Glomerular visceral epithelial cell (primary cell): ENCODE measurements at regions not wholly inside any gene's neighbourhood (a gene's known extent, or its start where the extent isn't known, plus 50 kb on each side); places are given as distances from the start of the nearest gene placed in this dataset.
"Not testable (repeated sequence)": the region's sequence is repeated elsewhere in the genome, so short reads cannot be mapped to it uniquely, and the experiment has no call there.

Experiments used
- DNase-seq: peaks from one replicate; pipeline ENCODE4 v3.0.0-alpha.2; 2016; ENCODE audit errors: extremely low spot score

DNA sequence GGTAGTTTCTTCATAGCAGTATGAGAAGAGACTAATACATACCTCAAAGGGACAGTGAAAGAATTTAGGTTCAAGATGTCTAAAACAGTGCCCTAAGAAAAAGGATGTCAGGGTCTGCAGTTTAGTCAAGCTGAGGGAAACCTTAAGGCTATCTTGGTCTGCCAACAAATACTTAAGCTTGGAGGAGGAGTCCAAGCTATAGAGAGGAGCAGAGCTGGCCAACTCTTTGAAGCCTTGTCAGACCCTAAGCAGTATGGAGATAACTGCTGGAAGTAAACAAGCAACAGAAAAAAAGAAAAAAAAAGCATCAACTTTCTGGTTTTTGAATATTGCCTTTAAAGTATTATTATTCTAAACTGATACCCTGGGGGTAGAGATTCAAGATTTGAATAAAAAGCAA is 1518.1 kb downstream of the GRIK2 start:
- DNase-seq: no peak

DNA sequence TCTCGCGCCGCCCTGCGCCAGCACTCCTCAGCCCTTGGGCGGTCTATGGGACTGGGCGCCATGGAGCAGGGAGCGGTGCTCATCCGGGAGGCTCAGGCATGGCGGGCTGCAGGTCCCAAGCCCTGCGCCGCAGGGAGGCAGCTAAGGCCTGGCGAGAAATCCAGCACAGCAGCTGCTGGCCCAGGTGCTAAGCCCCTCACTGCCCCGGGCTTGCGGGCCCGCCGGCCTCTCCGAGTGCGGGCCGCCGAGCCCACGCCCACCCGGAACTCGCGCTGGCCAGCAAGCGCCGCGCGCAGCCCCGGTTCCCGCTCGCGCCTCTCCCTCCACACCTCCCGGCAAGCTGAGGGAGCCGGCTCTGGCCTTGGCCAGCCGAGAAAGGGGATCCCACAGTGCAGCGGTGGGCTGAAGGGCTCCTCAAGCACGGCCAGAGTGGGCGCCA is 1517.2 kb downstream of the GRIK2 start:
- DNase-seq: not testable (repeated sequence)

DNA sequence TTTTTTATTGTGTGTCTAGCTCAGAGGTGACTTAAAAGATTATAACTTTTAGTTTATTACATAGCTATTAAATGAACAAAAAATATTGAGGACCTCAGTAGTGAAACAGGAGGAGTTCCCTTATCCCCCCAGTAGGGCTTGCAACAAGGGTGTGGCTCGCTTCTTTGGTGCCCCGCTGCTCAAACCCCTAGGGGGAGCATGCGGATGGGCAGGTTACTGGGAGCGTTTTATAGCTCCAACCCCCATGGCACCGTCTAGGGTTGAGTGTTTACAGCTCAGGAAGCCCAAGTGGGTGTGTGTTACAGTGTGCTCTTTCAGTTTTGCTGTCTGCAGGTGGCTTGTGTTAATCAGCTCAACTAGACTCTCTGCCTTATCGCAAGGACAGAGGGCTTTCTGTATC is 1513.7 kb downstream of the GRIK2 start:
- no peak for DNase-seq

DNA sequence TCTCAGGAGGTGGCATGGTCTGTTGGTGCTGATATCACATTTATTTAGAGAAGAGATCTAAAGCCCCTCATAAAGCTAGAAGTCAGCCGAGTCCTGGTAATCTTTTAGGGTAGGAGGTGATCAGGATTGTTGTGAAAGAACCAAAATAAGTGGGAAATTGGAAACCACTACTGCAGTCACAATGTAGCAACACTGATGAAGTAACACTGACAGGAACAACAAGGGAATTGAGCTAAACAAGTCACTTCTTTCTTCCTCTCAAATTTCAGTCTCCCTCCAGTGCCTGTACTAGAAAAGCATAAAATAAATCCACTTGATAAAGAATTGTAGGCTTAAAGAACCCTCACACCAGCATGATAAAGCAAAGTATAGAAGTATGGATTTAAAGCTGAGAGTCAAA is 1509.0 kb downstream of the GRIK2 start:
- no peak for DNase-seq

DNA sequence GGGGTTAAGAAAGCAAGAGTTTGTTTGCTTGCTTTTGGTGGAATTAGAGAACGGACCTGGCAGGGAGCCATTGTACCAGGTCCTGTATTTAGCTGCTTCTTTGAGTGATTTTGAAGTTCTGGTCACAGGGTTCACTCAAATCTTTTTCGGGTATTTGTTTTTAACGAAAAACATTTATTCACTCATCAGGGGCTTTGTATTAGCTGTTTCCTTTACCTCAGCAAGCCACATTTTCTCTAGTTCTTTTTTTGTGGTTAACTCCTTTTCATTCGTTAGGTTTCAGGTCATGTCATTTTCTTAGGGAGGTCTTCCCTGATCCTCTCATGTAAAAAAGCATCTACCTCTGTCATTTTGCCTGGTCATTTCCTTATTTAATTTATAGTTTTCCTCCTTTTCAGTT is 1502.2 kb downstream of the GRIK2 start:
- no peak for DNase-seq

GRCh38 chr6:102885165-102885564 is 1491.7 kb downstream of the GRIK2 start:
- DNase-seq: no peak

GRCh38 chr6:102853249-102853955 is 1459.9 kb downstream of the GRIK2 start:
- DNase-seq: no peak

GRCh38 chr6:102848796-102849195 is 1455.3 kb downstream of the GRIK2 start:
- DNase-seq: no peak

- no peak for DNase-seq
Observed at GRCh38 chr6:102848210-102848609, 1454.7 kb downstream of the GRIK2 start.

GRCh38 chr6:102841060-102841459 is 1447.6 kb downstream of the GRIK2 start:
- no peak for DNase-seq

- no peak for DNase-seq
Observed at GRCh38 chr6:102832021-102832420, 1438.5 kb downstream of the GRIK2 start.

- DNase-seq: no peak
Observed at GRCh38 chr6:102820098-102820497, 1426.6 kb downstream of the GRIK2 start.

GRCh38 chr6:102815207-102815606 is 1421.7 kb downstream of the GRIK2 start:
- no peak for DNase-seq

- no peak for DNase-seq
Observed at GRCh38 chr6:102813489-102814275, 1420.2 kb downstream of the GRIK2 start.

DNA sequence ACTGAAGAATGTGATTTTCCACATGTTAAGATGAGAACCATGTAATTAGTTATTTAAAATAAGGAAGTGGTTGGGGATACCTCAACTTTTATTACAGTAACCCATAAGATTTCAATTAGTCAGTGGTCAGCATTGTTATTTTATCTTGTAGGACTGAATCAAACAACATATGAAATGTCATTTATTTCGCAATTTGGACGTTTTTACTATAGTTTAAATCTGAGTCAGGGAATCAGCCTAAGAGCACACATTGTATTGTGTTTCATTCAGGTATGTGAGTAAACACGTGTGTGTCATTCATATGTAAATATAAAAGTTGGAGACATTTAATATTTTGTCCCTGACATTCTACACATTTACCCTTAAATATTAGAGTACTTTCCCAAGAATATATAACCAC is 1418.7 kb downstream of the GRIK2 start:
- no peak for DNase-seq

DNA sequence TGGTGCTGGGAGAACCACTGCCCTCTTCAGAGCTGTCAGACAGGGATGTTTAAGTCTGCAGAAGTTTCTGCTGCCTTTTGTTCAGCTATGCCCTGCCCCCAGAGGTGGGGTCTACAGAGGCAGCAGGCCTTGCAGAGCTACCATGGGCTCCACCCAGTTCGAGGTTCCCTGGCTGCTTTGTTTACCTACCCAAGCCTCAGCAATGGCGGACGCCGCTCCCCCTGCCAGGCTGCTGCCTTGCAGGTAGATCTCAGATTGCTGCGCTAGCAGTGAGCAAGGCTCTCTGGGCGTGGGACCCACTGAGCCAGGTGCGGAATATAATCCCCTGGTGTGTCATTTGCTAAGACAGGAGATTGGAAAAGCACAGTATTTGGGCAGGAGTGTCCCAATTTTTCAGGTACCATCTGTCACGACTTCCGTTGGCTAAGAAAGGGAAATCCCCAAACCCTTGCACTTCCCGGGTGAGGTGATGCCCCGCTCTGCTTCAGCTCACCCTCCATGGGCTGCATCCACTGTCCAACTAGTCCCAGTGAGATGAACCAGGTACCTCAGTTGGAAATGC is 1415.5 kb downstream of the GRIK2 start:
- not testable (repeated sequence) for DNase-seq

- no peak for DNase-seq
Observed at GRCh38 chr6:102799051-102799450, 1405.5 kb downstream of the GRIK2 start.

DNA sequence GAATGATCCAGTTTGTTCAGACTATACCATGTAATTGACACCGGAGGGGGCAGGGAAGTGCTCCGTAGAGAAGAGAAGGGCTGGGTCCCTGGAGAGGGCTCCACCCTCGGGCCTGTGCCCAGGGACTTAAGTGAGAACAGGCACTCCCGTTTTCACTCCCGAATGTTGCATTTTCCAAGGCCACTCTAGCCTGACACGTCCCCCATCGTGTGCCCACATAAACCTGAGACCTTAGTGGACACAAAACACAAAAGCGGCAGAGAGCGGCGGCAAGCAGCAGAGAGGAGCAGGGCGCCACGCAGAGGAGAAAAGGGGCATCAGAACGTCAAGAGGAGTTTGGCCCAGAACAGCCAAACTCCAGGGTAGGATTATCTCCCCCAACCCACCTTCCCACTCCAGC is 1405.1 kb downstream of the GRIK2 start:
- DNase-seq: no peak

- DNase-seq: no peak
Observed at GRCh38 chr6:102793752-102794151, 1400.2 kb downstream of the GRIK2 start.

GRCh38 chr6:102774326-102774725 is 1380.8 kb downstream of the GRIK2 start:
- DNase-seq: no peak

DNA sequence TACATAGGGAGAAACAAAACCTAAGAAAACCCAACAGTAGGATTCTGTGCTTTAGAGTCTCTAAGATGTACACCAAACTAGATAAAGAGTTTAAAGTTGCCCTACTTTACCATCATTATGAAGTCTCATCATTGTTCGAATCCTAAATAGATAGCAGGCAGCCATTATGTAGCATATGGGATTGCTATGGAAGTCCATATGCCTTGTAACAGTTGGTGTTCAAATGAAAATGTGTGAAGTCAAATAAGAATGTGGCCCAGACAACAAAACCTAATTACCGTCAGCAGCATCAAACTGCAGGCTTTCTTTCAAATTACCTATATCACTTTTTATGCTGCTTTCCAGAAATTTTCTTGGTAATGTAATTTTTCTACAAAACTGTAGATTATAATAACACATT is 1380.1 kb downstream of the GRIK2 start:
- DNase-seq: no peak

DNA sequence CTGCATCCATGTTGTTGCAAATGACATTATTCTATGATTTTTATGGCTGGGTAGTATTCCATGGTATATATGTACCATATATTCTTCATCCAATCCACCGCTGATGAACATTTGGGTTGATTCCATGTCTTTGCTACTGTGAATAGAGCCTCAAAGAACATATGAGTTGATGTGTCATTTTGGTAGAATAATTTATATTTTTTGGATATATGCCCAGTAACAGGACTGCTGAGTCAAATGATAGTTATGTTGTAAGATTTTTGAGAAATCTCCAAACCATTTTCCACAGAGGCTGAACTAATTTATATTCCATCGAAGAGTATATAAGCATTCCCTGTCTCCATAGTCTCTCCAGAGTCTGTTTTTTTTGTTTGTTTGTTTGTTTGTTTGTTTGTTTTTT is 1373.5 kb downstream of the GRIK2 start:
- DNase-seq: peak; percentile 15

GRCh38 chr6:102764317-102764716 is 1370.8 kb downstream of the GRIK2 start:
- no peak for DNase-seq
